SK-N-SH (cell line): ENCODE measurements at regions not wholly inside any gene's neighbourhood (a gene's known extent, or its start where the extent isn't known, plus 50 kb on each side); places are given as distances from the start of the nearest gene placed in this dataset.
"Not testable (repeated sequence)": the region's sequence is repeated elsewhere in the genome, so short reads cannot be mapped to it uniquely, and the experiment has no call there.

ENCODE experiments used
- CTCF ChIP-seq: fragments of 200-600 bp; sonication (generic); IDR thresholded peaks from 2 replicates; pipeline ENCODE4 v1.6.1; 2017; ENCODE audit warnings: antibody characterized with exemption, mild to moderate bottlenecking, moderate library complexity
- EZH2phosphoT487 ChIP-seq: fragments of 200-600 bp; sonication (generic); IDR thresholded peaks from 2 replicates; pipeline ENCODE4 v1.6.1; 2017; ENCODE audit warnings: low read depth, mixed run types, mild to moderate bottlenecking, antibody characterized with exemption, moderate library complexity, borderline replicate concordance
- RCOR1 ChIP-seq: fragments of 150-350 bp; IDR thresholded peaks from 2 replicates; pipeline ENCODE4 v1.6.1; 2017; ENCODE audit warnings: antibody characterized with exemption, low read length
- USF1 ChIP-seq: IDR thresholded peaks from 2 replicates; pipeline ENCODE4 v1.4.0; 2012; ENCODE audit warnings: low read depth, borderline replicate concordance

GRCh38 chr11:19612025-19612424 lies 100.6 kb upstream of the NAV2 start:
- TF ChIP-seq CTCF, EZH2phosphoT487, RCOR1, USF1: not testable (repeated sequence)
